ENCODE measurements at regions not wholly inside any gene's neighbourhood (a gene's known extent, or its start where the extent isn't known, plus 50 kb on each side); places are given as distances from the start of the nearest gene placed in this dataset.

- no peak for TF ChIP-seq FOS (IDR thresholded peaks at IDR 0.05; ENCODE audit: low read depth, low read length)
- TF ChIP-seq CTCF (conservative IDR thresholded peaks at IDR 0.05; ENCODE audit: low read depth, low read length) = no peak
- TF ChIP-seq SMC3 (IDR thresholded peaks at IDR 0.05; ENCODE audit: low read depth, low read length) = no peak
- no peak for TF ChIP-seq RAD21 (IDR thresholded peaks at IDR 0.05; ENCODE audit: low read length)
- no peak for TF ChIP-seq BHLHE40 (IDR thresholded peaks at IDR 0.05; ENCODE audit: low read depth, low read length)
- no peak for TF ChIP-seq MXI1 (IDR thresholded peaks at IDR 0.05; ENCODE audit: borderline replicate concordance, low read depth, low read length)
Observed at GRCh38 chr16:6946802-6947201, 385.8 kb upstream of the RBFOX1 start.
